SK-N-DZ (cell line): ENCODE measurements at regions not wholly inside any gene's neighbourhood (a gene's known extent, or its start where the extent isn't known, plus 50 kb on each side); places are given as distances from the start of the nearest gene placed in this dataset.
"Not testable (repeated sequence)": the region's sequence is repeated elsewhere in the genome, so short reads cannot be mapped to it uniquely, and the experiment has no call there.

Source experiments
- DNase-seq: peaks from one replicate; pipeline ENCODE4 v3.0.0-alpha.2; 2015; ENCODE audit warnings: low spot score
- small RNA-seq, 2 experiments: library from RNA; depleted of rRNA; stranded (forward); fragments of <200 nt; gene quantifications; one replicate each; pipeline ENCODE3, GENCODE V24; 2014

DNA sequence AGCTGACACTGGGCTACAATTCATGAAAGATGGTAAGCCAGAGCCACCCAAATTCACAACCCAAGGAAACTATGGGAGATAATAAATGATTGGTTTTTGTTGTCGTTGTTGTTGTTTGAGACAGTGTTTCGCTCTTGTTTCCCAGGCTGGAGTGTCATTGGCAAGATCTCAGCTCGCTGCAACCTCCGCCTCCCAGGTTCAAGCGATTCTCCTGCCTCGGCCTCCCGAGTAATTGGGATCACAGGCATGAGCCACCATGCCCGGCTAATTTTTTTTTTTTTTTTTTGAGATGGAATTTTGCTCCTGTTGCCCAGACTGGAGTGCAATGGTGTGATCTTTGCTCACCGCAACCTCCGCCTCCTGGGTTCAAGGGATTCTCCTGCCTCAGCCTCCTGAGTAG, 65.9 kb upstream of the METTL9 start:
- not testable (repeated sequence) for DNase-seq

- DNase-seq = not testable (repeated sequence)
Observed at GRCh38 chr16:21534561-21534960, 64.8 kb upstream of the METTL9 start.

- DNase-seq = not testable (repeated sequence)
Observed at GRCh38 chr16:21535201-21535600, 64.2 kb upstream of the METTL9 start.

- not testable (repeated sequence) for DNase-seq
Observed at GRCh38 chr16:21536740-21537139, 62.6 kb upstream of the METTL9 start.

DNA sequence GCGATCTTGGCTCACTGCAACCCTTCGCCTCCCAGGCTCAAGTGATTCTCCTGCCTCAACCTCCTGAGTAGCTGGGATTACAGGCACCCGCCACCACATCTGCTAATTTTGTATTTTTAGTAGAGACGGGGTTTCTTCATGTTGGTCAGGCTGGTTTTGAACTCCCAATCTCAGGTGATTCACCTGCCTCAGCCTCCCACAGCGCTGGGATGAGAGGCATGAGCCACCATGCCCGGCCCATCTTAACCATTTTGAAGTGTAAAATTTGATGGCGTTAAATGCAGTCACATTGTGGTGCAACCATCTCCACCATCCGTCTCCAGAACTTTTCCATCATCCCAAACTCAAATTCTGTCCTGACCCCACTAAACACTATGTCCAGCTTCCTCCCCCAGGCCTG, 61.8 kb upstream of the METTL9 start:
- not testable (repeated sequence) for DNase-seq

DNA sequence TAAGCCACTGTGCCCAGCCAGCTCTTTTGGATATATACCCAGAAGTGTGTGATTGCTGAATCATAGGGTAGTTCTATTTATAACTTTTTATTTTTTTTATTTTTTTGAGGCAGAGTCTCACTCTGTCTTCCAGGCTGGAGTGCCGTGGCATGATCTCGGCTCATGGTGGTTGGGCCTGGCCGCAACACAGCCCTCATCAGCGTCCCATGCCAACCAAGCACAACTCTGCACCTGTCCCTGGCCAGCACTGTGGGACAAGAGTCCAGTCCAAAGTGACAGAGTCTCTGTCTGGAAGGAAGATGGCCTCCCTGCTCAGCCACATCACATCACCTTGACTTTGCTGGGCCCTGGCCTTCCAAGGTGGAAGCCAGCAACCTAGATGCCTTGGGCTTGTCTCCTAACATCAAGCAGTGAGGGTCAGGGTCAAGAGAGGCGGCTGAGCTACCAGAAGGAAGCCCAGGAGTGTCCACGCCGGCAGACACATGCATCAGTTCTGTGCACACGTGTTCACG, 60.2 kb upstream of the METTL9 start:
- DNase-seq = not testable (repeated sequence)

DNA sequence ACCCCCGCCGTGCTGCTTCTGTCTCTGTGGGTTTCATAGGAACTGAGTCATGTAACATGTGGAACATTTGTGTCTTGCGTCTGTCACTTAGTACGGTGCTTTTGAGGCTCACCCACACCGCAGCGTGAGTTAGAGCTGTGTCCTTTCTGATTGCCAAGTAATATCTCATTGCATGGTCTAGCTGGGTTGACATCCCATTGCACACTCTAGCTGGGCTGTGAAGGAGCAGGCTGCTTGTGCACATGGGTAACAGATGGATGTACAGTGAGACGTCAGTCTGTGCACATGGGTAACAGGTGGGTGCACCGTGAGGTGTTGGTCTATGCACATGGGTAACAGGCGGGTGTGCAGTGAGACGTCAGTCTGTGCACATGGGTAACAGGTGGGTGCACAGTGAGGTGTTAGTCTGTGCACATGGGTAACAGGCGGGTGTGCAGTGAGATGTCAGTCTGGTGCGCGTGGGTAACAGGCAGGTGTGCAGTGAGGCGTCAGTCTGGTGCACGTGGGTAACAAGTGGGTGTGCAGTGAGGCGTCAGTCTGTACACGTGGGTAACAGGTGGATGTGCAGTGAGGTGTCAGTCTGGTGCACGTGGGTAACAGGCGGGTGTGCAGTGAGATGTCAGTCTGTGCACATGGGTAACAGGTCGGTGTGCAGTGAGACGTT, 58.5 kb upstream of the METTL9 start:
- not testable (repeated sequence) for DNase-seq

- not testable (repeated sequence) for DNase-seq
Observed at GRCh38 chr16:21541611-21542051, 57.7 kb upstream of the METTL9 start.

DNA sequence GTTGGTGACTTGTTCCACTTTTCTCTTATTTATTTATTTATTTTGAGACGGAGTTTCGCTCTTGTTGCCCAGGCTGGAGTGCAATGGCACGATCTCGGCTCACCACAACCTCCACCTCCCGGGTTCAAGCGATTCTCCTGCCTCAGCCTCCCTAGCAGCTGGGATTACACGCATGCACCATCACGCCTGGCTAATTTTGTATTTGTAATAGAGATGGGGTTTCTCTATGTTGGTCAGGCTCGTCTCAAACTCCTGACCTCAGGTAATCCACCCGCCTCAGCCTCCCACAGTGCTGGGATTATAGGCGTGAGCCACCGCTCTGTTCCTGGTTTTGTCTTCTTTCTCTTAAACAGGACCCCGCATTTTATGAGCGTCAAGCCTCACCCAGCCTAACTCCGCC, 57.3 kb upstream of the METTL9 start:
- DNase-seq = not testable (repeated sequence)

DNA sequence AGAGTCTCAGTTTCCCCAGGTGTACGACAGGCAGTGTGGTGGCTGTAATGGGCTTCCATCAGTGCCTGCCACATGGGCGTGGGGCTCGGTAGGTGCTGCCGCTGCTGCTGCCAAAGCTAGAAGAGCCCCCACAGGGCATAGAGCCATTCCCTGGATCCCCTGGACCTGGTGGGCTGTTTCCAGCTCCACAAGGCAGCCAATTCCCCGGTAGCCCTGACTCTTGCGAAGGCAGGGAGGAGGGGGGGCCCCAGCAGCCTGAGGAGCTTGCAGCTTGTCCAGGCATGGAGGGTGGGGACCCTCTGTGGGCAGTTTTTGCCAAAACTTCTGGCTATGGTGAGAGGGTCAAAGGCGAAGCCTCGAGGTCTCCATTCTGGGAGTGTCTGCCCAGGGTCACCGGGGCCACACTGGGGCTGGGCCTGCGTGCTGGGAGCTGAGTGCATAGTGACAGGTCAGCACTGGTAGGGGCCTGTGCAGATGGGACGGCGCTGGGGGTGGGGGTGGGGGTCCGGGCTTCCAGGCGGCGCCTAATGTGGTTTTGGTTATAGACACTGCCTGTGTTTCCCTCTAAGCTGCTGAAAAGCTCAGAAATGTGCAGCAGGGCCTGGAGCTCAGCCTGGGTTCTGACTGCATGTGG, 56.8 kb upstream of the METTL9 start:
- not testable (repeated sequence) for DNase-seq

DNA sequence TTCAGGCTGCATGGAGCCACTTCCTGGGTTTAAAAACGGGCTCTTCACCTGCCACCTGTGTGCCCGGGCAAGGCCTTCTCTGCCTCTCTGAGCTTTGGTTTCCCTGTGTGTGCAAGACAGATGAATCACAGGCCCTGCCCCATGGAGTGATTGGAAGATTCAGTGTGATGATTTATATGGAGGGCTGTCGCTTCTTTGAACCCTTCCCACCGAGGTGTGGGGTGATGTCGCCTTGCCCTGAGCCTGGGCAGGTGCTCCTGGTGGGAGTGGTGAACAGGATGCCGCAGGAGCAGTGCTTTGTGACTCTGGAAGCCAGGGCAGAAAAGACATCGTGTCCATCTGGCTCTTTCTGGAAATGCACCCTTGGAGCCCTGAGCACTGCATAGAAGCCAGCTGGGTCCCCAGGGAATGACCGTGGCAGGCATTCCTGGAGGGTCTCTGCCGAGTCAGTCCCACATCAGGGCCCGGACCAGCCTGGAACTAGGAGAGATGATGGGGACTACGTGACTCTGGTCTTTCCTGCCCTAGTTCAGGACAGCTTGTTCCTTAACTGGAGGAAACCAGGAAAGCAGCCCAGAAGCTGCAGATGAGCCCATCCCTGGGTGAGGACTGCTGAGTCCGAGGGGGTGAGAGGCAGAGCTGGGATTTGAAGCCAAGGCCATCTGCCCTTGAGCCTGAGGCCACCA, 56.1 kb upstream of the METTL9 start:
- DNase-seq = not testable (repeated sequence)

DNA sequence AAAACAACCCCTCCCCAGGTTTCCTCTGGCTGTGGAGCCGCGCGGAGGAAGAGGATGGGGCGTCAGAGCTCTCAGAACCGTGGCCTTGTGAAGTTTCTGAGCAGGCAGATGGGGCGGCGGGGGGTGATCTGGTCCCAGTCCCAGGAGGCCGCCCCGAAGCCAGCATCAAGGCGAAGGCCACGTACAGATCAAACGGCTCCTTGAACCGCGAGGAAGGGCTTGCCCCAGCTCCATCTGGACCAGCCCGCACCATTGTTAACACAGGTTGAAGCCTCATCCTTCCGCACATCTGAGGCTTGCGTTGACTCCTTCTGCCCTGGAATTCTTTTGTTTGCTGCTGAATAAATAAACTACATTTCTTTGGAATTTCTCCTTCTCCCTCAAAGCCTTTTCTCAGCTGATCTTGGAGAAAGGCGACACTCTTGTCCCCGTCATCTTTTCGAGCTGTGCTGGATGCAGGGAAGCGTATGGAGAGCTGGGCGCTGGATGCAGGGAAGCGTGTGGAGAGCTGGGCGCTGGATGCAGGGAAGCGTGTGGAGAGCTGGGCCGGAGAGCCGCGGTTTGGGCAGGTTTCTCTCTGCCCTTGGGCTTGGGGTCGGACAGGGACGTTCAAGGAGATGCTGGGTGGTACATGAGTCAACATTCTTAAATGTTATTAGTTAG, 53.6 kb upstream of the METTL9 start:
- DNase-seq = not testable (repeated sequence)

DNA sequence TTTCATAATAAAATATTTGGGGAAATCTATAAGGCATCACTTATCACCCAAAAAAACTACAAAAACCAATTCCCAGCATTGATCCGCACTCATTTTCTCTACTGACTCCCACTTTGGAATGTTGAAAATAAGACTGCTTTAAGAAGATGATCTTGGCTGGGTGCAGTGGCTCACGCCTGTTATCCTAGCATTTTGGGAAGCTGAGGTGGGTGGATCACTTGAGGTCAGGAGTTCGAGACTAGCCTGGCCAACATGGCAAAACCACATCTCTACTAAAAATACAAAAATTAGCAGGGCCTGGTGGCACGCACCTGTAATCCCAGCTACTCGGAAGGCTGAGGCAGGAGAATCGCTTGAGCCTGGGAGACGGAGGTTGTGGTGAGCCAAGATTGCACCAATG, 50.0 kb upstream of the METTL9 start:
- not testable (repeated sequence) for DNase-seq

Small RNA genes lying in the stretch of these regions (small RNA-seq; reads per million reads assigned to genes)
- gene MIR3680-1 = 0 reads per million in 2 experiments
